DMS79 (cell line): ENCODE measurements at regions not wholly inside any gene's neighbourhood (a gene's known extent, or its start where the extent isn't known, plus 50 kb on each side); places are given as distances from the start of the nearest gene placed in this dataset.

Experiments used
- DNase-seq: peaks from one replicate; lab custom pipeline; 2025; lab: John Stamatoyannopoulos, UW

GRCh38 chr4:136528131-136528530 lies 1004.2 kb downstream of the PCDH18 start:
- no peak for DNase-seq

- no peak for DNase-seq
Observed at GRCh38 chr4:136526517-136526916, 1005.8 kb downstream of the PCDH18 start.

GRCh38 chr4:136524039-136524438 lies 1008.3 kb downstream of the PCDH18 start:
- DNase-seq = no peak

GRCh38 chr4:136516371-136516770 lies 1015.9 kb downstream of the PCDH18 start:
- DNase-seq = no peak

GRCh38 chr4:136505020-136505419 lies 1027.3 kb downstream of the PCDH18 start:
- DNase-seq = no peak

DNA sequence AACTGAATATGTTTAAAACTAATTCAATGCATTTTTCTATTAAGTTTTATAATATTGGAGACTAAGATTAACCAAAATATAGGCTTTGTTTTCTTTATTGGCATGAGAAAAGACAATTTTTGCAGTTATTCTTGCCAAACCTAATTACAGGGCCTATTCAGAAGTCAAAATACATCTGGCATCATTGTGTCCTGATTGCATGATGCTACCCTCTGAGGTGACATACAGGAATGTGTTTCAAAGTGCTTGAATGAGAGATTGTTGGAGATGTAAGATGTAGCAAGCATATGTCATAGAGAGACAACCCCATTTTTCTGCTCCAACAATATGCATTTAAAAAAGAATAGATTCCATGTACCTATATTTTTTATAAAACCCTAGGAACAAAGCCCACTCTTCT lies 1036.4 kb downstream of the PCDH18 start:
- DNase-seq = no peak

DNA sequence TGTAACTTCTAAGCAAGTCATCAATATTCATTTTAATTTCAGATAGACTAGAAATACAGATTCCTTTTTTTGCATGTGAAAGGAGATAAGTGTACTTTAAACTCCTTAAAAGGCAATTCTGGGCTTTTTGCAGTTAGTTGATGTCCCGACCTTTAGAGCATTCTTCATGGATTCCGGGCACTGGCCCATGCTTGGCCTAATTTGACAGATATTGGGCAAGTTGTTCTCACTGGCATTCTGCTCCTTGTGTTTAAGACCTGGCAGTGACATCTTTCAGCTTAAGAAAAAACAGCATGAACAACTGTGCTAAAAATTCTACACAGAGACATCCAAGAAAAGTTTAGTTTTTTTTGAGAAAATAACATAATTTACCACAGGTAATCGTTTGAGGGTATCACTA lies 1037.2 kb downstream of the PCDH18 start:
- DNase-seq = no peak

DNA sequence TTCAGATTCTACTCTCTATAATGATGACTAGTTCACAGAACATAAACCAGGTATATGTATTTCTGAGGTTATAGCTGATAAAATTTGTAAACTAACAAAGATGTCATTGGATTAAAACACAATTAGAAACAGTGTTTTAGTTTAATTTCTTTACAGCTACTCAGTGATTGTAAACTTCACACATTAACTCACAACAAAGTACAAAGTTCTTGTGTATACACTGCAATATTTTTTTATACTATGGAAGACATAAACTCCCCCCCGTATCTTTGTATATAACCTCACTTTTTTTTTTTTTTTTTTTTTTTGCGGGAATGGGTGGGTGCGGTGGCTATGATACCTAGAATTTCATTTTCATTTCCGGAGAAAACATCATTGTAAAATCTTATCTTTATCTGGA lies 1043.2 kb downstream of the PCDH18 start:
- no peak for DNase-seq

DNA sequence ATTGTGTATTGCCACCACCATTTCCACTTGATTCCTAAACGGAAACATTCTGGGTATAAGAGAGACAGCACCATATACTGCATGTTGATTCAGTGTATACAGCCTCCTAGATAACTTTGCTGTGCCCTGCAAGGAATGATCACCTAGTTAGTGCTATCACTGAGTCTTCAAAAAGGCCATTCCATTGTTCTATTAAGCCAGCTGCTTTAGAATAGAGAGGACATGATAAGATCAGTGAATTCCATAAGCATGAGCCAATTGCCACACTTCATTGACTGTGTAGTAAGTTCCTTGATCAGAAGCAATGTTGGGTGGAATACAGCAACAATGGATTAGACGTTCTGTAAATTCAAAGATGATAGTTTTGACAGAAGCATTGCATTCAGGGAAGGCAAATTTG lies 1047.3 kb downstream of the PCDH18 start:
- DNase-seq = no peak

DNA sequence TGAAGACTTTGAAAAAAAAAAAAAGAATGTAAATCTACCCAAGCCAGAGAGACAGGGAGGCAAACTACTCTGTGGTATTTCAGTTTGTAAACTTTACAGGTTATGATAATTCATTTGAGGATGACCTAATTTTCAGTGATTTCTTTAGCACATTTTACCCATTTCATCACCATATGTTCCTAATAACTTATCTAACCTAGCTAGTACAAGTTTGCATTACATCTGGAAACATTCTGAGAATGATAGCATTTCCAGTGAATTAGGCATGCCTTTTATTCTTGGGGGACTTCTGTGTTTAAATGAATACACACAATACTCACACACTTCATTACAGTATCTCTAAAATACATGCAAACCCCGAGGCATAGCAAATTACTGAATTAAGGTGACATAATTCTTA lies 1055.5 kb downstream of the PCDH18 start:
- DNase-seq = no peak

DNA sequence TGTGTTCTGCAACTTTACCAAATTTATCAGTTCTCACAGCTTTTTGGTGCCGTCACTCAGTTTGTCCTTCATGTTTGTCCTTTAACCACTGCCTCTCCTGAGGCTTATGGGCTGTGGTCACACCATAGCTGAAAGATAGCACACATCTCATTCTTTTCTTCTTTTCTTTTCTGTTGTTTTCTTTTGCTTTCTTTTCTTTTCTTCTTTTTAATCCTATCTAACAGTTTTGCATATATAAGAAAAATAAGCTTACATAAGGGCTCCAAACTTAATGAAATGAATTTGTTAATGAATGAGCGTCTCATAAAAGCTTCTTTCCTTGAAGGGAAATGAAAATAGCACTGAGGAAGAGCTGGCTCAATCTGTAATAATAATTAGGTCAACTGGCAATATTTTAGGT lies 1061.2 kb downstream of the PCDH18 start:
- DNase-seq = no peak

DNA sequence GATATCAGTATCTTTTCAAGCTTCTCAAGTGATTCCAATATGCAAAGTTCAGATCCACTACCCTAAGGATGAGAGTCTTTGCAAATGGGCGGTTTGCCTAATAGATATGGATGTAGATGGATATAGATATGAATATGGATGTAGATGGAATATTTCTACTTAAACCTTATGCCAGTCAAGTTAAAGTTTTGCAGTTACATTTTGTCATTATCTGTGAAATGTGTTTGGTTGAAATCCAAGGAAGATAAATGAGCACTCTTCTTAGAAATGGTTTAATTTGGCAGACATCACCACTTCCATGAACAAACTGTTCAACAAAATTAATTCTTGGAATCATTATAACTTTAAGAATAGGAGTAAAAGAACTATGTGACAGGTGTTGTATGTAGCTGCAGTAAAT lies 1066.6 kb downstream of the PCDH18 start:
- no peak for DNase-seq

DNA sequence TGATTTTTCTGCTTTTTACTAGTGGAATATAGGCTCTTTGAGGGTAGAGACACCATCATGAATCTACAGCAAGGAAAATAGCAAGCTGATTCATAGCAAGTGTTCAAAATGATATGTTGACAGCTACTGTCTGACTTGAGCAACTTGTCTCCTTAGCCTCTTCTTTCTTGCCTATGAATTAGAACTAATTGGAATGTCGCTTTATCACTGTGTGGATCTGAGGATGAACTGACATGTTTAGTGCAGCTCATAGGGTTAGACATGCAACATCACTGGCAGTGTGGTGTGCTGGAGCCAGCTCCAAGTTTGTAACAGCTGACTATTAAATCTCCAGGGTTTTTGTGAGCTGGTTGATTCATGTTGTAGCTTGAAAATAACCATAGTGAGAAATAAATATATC lies 1068.4 kb downstream of the PCDH18 start:
- DNase-seq = no peak

DNA sequence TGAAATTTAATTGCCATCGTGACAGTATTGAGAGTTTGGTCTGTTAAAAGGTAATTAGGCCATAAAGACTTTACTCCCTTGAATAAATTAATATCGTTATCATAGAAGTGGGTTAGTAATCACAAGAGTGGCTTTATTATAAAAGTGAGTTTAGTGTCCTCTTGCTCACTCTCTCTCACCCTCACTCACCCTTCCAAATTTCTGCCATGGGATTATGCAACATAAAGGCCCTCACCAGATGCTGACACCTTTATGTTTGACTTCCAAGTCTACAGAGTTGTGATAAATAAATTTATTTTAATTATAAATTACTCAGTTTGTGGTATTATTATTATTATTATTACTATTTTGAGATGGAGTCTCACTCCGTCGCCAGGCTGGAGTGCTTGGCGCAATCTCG lies 1070.8 kb downstream of the PCDH18 start:
- no peak for DNase-seq

- DNase-seq = no peak
Observed at GRCh38 chr4:136458326-136458725, 1074.0 kb downstream of the PCDH18 start.

DNA sequence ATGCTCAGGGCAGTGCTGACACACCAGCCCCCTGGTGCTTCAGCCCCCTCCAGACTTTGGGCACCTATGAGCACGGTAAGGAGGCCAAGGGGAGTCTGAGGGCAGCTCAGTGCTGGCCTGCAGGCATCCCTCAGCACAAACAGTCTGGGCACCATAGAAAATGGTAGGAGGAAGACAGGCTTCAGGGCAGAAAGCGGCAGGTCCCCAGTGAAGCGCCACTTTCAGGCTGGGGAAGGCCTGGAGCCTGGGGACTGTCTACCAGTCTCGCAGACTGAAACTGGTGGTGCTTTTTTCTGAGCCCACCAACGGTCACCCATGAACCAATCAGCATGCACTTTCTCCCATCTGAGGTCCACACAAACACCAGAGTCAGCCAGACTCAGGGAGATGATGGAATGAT lies 1074.7 kb downstream of the PCDH18 start:
- no peak for DNase-seq

GRCh38 chr4:136457004-136457403 lies 1075.3 kb downstream of the PCDH18 start:
- no peak for DNase-seq

DNA sequence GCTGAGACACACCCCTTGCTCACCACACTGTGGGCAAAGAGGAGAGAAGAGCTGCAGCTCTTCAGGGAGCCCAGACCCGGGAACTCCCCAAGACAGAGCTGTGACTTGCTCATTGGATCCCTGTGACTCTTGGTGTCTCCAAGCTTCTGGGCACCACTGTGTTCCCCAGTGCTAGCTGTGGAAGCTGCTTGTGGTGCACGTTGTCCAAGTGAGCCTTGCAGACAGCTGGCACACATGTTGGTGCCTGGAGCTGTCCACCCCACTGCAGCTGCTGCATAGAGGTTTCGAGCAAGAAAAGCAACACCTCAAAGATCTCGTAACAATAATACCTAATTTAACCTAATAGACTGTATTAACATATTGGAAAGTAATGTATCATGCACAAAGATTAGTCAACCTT lies 1089.3 kb downstream of the PCDH18 start:
- no peak for DNase-seq

GRCh38 chr4:136442447-136442846 lies 1089.8 kb downstream of the PCDH18 start:
- DNase-seq = no peak

- no peak for DNase-seq
Observed at GRCh38 chr4:136441629-136442282, 1090.5 kb downstream of the PCDH18 start.

DNA sequence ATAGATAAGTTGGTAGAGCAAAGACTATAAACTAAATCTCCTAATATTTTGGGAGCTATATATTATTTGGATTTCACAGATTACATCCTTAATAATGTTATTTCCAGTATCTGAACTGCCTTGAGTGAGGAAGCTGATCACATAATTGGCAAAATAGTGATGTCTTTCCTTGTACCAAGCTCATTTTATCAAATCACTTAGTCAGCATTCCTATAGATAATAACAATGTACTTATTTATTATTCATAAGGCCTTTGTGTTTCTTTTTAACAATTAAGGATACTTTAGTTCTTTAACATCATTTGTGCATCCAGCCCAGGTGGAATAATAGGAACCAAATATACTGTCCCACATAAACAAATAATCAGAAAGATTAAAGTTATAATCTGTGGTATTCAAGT lies 1093.6 kb downstream of the PCDH18 start:
- no peak for DNase-seq

DNA sequence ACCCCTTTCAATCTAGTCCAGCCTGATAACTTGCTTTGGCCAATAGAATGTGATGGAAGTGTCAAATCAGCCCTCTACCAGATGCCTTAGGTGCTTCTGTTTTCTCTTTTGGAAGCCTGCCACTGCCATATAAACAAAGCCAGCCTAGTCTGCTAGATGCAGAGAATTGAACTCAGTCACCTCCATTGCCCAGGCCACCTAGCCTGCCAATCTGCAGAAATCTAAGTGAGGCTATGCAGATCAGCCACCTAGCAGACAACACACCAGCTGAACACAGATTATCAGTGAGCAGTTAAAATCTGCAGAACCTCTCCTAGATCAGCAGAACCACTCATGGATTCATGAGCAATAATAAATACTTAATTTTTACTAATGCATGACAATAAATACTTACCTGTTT lies 1108.2 kb downstream of the PCDH18 start:
- DNase-seq = no peak

GRCh38 chr4:136414981-136415380 lies 1117.3 kb downstream of the PCDH18 start:
- no peak for DNase-seq

GRCh38 chr4:136412708-136413107 lies 1119.6 kb downstream of the PCDH18 start:
- DNase-seq = no peak

DNA sequence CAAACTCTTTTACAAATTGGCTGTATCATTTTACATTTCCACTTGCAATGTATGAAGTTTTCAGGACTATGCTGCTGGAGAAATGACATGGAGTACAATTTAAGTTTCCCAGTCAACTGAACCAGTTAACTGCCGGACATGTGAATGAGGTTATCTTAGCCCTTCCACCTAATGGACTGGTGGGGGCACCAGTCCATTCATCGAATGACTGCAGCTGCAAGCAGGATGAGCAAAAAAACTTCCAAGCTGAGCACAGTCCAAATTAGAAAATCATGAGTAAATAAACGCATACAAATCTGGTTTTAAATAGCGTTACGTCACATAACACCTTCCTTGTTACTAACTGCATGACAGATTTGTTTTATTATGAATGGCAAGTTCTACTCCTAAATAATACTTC lies 1131.5 kb downstream of the PCDH18 start:
- no peak for DNase-seq
